ENCODE measurements at regions not wholly inside any gene's neighbourhood (a gene's known extent, or its start where the extent isn't known, plus 50 kb on each side); places are given as distances from the start of the nearest gene placed in this dataset.
"Not testable (repeated sequence)": the region's sequence is repeated elsewhere in the genome, so short reads cannot be mapped to it uniquely, and the experiment has no call there.

DNA sequence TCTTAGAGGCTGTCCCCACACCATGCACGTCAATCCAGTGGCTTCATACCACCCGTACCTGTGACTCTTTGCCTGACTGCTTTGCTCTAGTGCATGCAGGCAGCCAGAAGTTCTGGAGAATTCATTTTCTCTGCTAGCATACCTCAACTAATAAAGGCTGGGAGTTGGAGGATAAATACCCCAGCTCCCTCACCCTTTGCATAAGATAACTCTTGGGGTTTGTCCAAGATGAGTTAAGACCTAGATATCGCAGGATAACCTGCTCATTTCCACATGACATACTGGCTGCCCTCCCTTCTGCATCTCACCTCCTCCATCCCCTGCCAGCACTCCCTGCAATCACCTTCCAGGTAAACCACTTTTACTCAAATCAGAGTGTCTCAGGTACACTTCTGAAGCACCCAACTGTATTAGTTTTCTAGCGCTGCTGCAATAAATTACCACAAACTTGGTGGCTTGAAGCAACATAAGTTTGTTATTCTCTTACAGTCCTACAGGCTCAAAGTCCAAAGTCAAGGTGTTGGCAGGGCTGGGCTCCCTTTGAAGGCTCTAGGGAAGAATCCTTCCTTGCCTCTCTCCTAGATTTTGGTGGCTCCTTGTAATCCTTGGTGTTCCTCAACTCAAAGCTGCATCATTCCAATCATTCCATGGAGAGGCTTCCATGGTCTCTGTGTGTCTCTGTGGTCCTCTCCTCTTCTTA lies 146.8 kb downstream of the CRLF3 start:
- Histone ChIP-seq H3K27me3 (peaks cover 6% of the 10 kb centered on the region), H3K27ac (no peak overlapping the region), H3K9me3 (peaks cover 0 to 17% (median 0%) of the 10 kb centered on the region in 3 donors), H3K36me3 (no peaks in the 10 kb centered on the region), H3K4me1 (no peaks in the 10 kb centered on the region), H3K4me3 (no peak overlapping the region)
- no peak for ATAC-seq
- TF ChIP-seq EP300 (IDR thresholded peaks at IDR 0.05): no peak
- TF ChIP-seq POLR2A (IDR thresholded peaks at IDR 0.05): no peak
- TF ChIP-seq, protein P1, sequence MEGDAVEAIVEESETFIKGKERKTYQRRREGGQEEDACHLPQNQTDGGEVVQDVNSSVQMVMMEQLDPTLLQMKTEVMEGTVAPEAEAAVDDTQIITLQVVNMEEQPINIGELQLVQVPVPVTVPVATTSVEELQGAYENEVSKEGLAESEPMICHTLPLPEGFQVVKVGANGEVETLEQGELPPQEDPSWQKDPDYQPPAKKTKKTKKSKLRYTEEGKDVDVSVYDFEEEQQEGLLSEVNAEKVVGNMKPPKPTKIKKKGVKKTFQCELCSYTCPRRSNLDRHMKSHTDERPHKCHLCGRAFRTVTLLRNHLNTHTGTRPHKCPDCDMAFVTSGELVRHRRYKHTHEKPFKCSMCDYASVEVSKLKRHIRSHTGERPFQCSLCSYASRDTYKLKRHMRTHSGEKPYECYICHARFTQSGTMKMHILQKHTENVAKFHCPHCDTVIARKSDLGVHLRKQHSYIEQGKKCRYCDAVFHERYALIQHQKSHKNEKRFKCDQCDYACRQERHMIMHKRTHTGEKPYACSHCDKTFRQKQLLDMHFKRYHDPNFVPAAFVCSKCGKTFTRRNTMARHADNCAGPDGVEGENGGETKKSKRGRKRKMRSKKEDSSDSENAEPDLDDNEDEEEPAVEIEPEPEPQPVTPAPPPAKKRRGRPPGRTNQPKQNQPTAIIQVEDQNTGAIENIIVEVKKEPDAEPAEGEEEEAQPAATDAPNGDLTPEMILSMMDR (IDR thresholded peaks at IDR 0.05): no peak
- no peak for TF ChIP-seq POLR2AphosphoS5 (IDR thresholded peaks at IDR 0.05)
- 93 to 95% methylated on average over 4 of the region's 4 CpGs for WGBS, 2 donors (ENCODE audit: low coverage in 1 of 2)

DNA sequence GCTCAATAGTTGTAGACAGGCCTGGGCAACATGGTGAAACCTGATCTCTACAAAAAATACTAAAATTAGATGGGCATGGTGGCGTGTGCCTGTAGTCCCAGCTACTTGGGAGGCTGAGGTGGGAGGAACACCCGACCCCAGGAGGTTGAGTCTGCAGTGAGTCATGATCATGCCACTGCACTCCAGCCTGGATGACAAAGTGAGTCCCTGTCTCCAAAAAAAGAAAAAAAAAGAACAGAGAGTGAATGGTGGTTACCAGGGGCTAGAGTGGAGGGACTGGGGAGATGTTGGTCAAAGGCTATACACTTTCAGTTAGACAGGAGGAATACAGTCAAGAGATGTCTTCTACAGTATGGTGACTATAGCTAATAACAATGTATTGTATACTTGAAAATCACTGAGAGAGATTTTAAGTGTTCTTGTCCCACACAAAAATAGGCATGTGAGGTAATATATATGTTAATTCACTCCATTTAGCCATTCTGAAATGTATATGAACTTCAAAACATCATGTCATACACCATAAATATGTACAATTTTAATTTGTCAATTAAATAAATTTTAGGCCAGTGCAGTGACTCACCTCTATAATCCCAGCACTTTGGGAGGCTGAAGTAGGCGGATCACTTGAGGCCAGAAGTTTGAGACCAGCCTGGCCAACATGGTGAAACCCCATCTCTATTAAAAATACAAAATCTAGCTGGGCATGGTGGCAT lies 148.6 kb downstream of the CRLF3 start:
- 88% methylated on average over 2 of the region's 3 CpGs; no CpG with 5 or more reads in 1 of the 2 donors for WGBS, 2 donors (ENCODE audit: low coverage in 1 of 2)
- not testable (repeated sequence) for H3K27me3 ChIP-seq, H3K36me3 ChIP-seq, ATAC-seq, H3K27ac ChIP-seq, H3K4me1 ChIP-seq, H3K4me3 ChIP-seq
- peaks cover 0 to 17% (median 0%) of the 10 kb centered on the region in 3 donors for H3K9me3 ChIP-seq

DNA sequence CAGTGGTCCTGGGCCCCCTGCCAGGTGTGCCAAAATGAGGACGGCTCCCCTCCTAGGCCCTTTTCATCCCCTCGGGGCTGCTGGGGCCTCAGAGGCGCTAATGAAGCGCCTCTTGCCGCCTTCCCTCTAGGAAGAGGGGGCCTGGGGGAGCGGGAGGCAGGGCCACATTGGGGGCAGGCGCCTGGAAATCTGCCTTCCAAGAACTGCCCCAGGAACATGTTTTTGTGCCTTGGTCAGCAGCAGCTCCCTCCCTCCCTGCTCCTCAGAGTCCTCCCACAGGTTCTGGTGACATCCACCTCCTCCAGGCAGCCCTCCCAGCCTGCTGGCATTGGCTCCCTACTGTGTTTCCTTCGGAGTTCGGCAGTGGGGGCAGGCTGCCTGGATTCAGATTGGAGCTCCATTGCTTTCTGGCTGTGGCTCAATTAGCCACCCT lies 155.3 kb downstream of the CRLF3 start:
- H3K27me3 ChIP-seq, H3K4me3 ChIP-seq, H3K36me3 ChIP-seq, H3K4me1 ChIP-seq, ATAC-seq, H3K9me3 ChIP-seq: not testable (repeated sequence)
- WGBS, 2 donors (ENCODE audit: low coverage in 1 of 2): 20% methylated on average over 1 of the region's 9 CpGs; no CpG with 5 or more reads in 1 of the 2 donors
- peak overlapping the region in 1 of 4 donors; percentile 18 for H3K27ac ChIP-seq

DNA sequence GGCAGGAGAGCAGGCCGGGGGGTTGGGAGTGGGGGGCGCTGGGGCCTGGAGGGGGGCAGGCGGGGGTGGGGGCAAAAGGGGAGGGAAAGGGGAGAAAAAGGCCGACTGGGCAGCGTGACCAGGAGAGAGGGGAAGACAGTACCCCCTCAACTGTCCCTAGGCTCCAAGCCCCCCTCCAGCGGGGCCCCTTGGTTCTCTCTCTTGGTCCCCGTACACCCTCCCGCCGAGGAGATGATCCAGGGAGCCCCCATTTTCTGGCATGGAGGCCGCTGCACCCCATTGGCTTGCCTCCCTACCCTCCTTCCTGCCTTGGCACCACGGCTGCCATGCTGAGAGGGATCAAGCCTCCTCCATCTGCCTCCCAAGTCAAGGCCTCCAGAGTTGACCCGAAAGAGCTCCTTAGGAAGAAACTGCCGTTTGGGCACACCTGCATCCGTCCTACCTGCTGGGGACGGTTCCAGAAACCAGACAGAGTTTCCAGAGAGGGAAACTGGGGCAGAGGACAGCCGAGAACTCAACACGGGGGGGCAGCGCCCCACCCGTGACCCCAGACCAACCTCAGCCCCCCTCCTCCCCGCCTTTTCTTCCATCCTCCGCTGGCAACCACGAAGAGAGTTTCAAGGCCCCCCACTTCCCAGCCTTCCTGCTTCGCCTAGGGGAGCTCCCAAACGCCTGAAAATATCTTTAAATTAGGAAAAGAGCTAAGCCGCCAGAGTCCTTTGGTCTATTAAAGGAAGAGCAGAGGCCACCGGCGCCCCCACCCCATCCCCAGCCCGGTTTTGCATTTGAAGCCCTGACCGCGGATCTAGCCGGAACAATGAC lies 155.9 kb downstream of the CRLF3 start:
- not testable (repeated sequence) for H3K9me3 ChIP-seq, H3K27me3 ChIP-seq, H3K4me1 ChIP-seq, H3K36me3 ChIP-seq
- peak overlapping the region in 1 of 4 donors; percentile 61 for H3K27ac ChIP-seq
- WGBS, 2 donors (ENCODE audit: low coverage in 1 of 2): 0% methylated on average over 1 of the region's 31 CpGs; no CpG with 5 or more reads in 1 of the 2 donors
- H3K4me3 ChIP-seq: peak overlapping the region; percentile 56 to 77
- ATAC-seq: peak; percentile 17

DNA sequence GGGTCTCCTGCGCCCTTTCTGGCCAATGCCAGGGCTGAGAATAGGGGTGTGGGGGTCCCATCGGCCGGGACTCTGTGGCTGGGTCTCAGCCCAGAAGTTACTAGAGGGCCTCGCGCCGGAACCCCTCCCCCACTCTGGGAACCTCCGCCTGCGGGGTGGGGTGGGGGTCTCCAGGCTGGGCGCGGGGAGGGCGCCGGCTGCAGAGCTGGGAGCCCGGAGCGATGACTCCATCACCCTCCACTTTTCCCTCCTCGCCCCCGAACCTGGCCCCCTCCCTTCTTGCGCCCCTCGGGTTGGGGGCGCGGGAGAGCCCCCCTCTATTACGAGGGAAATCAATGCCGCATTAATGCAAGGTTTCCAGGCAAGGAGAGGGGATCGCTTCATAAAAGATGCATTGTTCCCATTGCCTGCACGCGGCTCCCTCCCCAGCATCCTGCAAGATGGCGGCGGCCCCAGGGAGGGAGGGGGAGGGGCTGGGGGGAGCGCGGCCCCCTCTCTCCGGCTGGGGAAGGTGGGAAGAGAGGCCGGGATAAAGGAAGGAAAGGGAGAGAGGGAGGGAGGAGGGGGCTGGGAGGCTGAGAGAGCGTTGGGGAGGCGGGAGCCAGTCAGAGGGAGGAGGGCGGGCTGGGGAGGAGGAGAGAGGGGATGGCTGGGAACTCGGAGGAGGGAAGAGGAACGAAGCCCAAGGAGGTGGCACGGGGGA lies 156.7 kb downstream of the CRLF3 start:
- WGBS, 2 donors (ENCODE audit: low coverage in 1 of 2): no CpG with 5 or more reads among the region's 37 CpGs
- not testable (repeated sequence) for H3K4me1 ChIP-seq, H3K27me3 ChIP-seq, H3K9me3 ChIP-seq, H3K36me3 ChIP-seq
- Histone ChIP-seq H3K27ac (peak overlapping the region in 3 of 4 donors; percentile 6 to 61 (median 14)), H3K4me3 (peak overlapping the region; percentile 56 to 77)
- peak; percentile 91 for ATAC-seq

DNA sequence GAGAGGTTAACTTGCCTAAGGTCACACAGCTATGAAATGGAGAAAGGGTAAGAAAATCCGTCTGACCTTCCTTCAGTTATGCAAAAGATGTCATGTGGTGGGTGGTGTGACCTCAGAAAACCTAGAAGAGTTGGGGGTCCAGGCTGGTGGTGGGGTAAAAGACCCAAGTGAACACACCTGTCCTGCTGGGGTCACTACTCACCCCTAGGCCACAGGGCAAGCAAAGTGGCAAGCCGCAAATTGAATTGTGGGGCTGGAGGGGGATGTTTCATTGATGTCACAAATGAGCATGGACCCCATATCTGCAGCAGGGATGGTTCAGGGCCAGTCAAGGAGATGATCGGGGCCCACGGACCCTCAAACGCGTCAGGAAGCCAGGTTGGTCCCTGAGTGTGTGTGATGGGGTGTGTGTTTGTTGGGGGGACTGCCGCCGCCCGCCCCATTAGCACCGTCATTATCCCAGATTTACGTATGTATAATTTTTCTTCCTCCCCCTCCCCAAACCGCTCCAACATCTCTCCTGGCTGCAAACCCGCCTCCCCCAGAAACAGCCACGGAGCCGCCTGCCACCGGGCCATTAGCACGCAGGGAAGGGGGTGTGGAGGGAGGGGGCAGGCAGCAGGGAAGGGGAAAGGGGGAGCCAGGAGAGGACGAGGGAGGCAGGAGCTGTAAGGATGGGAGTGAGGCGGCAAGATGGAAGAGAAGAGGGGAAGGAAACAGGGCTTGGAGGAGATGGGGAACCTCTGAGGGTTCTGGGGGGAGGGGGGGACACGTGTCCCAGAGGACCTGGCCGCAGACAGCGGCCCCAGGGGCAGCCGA lies 157.4 kb downstream of the CRLF3 start:
- ATAC-seq: peak; percentile 25
- Histone ChIP-seq H3K4me3 (peak overlapping the region; percentile 56 to 77), H3K27ac (peak overlapping the region in 2 of 4 donors; percentile 14 to 61)
- WGBS, 2 donors (ENCODE audit: low coverage in 1 of 2): 51 to 56% methylated on average over 4 of the region's 23 CpGs
- H3K36me3 ChIP-seq, H3K27me3 ChIP-seq, H3K4me1 ChIP-seq, H3K9me3 ChIP-seq: not testable (repeated sequence)

DNA sequence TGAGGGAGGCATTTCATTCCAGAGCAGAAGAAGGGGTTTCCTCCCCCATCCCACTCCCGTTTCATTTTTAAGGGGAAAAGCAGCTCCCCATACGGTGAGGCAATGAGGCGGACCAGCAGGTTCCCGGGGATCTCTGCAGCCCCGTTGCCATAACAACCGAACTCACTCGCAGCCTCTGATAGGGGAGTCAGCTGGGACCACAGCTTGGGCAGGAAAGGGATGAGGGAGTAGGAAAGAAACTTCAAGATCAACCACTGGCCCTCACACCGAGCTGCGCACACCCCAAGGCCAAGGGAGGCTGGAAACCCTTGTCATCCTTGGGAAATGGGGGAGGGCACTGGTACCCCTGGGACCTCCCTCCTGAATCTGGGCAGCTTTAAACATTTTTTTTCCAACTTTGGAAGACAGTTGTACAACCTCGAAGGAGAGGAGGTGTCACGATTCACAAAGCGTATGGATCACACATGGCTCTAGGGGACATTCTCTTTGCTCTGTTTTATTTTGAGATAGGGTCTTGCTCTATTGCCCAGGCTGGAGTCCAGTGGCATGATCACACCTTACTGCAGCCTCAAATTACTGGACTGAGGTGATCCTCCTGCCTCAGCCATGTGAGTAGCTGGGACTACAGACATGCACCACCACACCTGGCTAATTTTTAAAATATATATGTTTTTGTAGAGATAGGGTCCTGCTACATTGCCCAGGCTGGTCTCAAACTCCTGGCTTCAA lies 160.6 kb downstream of the CRLF3 start:
- H3K27me3 ChIP-seq, H3K36me3 ChIP-seq, H3K9me3 ChIP-seq, H3K4me1 ChIP-seq, ATAC-seq, H3K4me3 ChIP-seq, H3K27ac ChIP-seq: not testable (repeated sequence)
- 16 to 100% methylated on average over 1 to 9 of the region's 12 CpGs for WGBS, 2 donors (ENCODE audit: low coverage in 1 of 2)

DNA sequence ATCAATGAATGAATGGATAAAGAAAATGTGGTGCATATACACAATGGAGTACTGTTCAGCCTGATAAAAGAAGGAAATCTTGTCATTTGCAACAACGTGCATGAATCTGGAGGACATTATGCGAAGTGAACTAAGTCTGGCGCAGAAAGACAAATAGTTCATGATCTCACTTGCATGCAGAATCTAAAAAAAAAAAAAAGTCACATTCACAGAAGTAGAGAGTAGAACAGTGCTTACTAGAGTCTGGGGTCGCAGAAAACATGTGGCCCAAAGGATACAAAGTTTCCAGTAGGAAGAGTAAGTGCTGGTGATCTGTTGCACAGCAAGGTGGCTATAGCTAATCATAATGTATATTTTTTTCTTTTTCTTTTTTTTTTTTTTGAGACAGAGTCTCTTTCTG lies 167.3 kb downstream of the CRLF3 start:
- not testable (repeated sequence) for H3K9me3 ChIP-seq, H3K27ac ChIP-seq
- 40 to 75% methylated on average over 1 of the region's 4 CpGs for WGBS, 2 donors (ENCODE audit: low coverage in 1 of 2)

DNA sequence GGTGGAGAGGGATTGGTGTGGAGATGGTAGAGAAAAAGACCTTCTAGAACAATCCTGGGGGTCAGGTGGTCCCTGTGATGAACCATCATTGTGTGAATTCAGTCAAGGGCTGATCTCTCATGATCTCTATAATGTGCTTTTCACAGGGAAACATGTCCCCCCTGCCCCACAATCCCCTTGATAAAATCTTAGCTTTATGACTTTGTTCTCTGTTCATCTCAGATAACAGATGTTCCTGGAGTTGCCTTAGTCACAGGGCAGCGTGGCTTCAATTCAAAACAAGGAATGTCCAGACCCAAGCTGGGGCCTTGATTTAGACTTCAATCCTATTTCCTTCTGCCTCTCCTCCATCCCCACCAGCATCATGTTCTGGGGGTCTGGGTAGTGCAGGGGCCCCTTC lies 171.5 kb downstream of the CRLF3 start:
- not testable (repeated sequence) for H3K9me3 ChIP-seq, H3K27me3 ChIP-seq, H3K4me1 ChIP-seq, H3K4me3 ChIP-seq, ATAC-seq, H3K27ac ChIP-seq, H3K36me3 ChIP-seq
- WGBS, 2 donors (ENCODE audit: low coverage in 1 of 2): 83% methylated on average over 1 of the region's 1 CpG; no CpG with 5 or more reads in 1 of the 2 donors

More for the DNA sequence above, 167.3 kb downstream of the CRLF3 start:
- H3K4me1 ChIP-seq, ATAC-seq, H3K4me3 ChIP-seq, H3K36me3 ChIP-seq, H3K27me3 ChIP-seq: not testable (repeated sequence)

DNA sequence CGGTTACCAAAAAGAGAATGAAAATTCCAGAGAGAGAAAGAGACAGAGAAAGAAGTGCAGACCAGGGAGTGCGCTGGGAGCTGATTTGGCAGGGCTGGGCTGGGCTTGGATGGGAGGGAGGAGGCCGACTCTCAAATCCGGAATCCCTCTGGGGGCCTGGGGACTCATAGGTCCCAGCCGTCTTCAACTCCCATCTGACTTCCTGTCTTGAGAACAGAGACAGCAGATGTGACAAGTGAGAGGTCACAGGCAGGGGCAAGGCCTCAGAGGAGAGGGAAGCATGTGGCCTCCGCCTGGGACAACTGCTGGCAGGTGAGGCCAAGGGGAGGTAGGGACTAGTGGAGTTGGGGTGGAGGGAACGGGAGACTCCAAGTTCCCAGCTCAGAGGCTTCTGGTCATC lies 172.9 kb downstream of the GOSR1 start:
- H3K9me3 ChIP-seq, H3K27me3 ChIP-seq, H3K4me3 ChIP-seq, H3K27ac ChIP-seq, H3K36me3 ChIP-seq, H3K4me1 ChIP-seq, ATAC-seq: not testable (repeated sequence)
- WGBS, 2 donors (ENCODE audit: low coverage in 1 of 2): 75% methylated on average over 2 of the region's 7 CpGs; no CpG with 5 or more reads in 1 of the 2 donors
